ENCODE measurements at regions not wholly inside any gene's neighbourhood (a gene's known extent, or its start where the extent isn't known, plus 50 kb on each side); places are given as distances from the start of the nearest gene placed in this dataset.

- DNase-seq: no peak
Observed at GRCh38 chrX:115491766-115492165, 69.2 kb upstream of the PLS3 start.

- DNase-seq: no peak
Observed at GRCh38 chrX:115493015-115493414, 68.0 kb upstream of the PLS3 start.

- DNase-seq: peak in 7 of 51 donors; percentile 0 to 20 (median 2)
Observed at GRCh38 chrX:115494161-115494560, 66.8 kb upstream of the PLS3 start.

- no peak for DNase-seq
Observed at GRCh38 chrX:115499112-115499805, 61.7 kb upstream of the PLS3 start.

- no peak for DNase-seq
Observed at GRCh38 chrX:115503099-115503498, 57.9 kb upstream of the PLS3 start.

GRCh38 chrX:115504167-115504566, 56.8 kb upstream of the PLS3 start:
- no peak for DNase-seq
